ENCODE measurements at regions not wholly inside any gene's neighbourhood (a gene's known extent, or its start where the extent isn't known, plus 50 kb on each side); places are given as distances from the start of the nearest gene placed in this dataset.

DNA sequence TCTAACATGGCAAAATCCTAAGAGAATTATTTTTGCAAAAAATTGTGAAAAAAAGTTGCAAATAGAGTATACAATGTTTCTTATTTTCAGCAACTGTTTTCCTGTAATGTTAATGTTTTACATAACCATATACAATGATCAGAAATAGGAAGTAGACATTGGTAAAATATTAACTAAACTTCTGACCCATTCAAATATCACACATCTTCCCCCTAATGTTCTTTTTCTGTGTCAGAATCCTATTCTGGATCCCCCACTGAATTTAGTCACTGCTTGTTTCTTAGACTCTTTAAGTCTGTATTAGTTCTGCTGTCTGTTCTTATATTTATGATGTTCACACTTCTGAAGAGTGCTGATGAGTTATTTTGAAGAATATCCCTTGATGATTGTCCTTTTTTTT is 62.0 kb downstream of the HFE start:
- Histone ChIP-seq H3K36me3 (replicated peaks in 1 of 2; ENCODE audit: control insufficient read depth in 1 of 2, insufficient read depth in 2 of 2, low read length in 1 of 2) (no peaks in the 10 kb centered on the region), H3K79me2 (ENCODE audit: insufficient read depth) (no peaks in the 10 kb centered on the region), H3F3A (replicated peaks; ENCODE audit: insufficient read depth) (peaks cover 14% of the 10 kb centered on the region), H3K4me1 (ENCODE audit: control insufficient read depth in 1 of 2, insufficient read depth in 2 of 2, low read depth in 1 of 2, low read length in 1 of 2) (no peaks in the 10 kb centered on the region), H3K27me3 (ENCODE audit: insufficient read depth) (no peaks in the 10 kb centered on the region), H3K9ac (no peak overlapping the region), H3K4me3 (ENCODE audit: low read depth in 2 of 2, low read length in 1 of 2) (no peak overlapping the region), H3K9me2 (no peaks in the 10 kb centered on the region), H3K9me3 (no peaks in the 10 kb centered on the region), H4K20me1 (ENCODE audit: insufficient read depth) (no peaks in the 10 kb centered on the region), H3K27ac (ENCODE audit: low read depth in 2 of 2, low read length in 1 of 2) (no peak overlapping the region), H3K4me2 (no peak overlapping the region), H2AFZ (ENCODE audit: low read depth) (no peak overlapping the region)
- TF ChIP-seq, protein P1, sequence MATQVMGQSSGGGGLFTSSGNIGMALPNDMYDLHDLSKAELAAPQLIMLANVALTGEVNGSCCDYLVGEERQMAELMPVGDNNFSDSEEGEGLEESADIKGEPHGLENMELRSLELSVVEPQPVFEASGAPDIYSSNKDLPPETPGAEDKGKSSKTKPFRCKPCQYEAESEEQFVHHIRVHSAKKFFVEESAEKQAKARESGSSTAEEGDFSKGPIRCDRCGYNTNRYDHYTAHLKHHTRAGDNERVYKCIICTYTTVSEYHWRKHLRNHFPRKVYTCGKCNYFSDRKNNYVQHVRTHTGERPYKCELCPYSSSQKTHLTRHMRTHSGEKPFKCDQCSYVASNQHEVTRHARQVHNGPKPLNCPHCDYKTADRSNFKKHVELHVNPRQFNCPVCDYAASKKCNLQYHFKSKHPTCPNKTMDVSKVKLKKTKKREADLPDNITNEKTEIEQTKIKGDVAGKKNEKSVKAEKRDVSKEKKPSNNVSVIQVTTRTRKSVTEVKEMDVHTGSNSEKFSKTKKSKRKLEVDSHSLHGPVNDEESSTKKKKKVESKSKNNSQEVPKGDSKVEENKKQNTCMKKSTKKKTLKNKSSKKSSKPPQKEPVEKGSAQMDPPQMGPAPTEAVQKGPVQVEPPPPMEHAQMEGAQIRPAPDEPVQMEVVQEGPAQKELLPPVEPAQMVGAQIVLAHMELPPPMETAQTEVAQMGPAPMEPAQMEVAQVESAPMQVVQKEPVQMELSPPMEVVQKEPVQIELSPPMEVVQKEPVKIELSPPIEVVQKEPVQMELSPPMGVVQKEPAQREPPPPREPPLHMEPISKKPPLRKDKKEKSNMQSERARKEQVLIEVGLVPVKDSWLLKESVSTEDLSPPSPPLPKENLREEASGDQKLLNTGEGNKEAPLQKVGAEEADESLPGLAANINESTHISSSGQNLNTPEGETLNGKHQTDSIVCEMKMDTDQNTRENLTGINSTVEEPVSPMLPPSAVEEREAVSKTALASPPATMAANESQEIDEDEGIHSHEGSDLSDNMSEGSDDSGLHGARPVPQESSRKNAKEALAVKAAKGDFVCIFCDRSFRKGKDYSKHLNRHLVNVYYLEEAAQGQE (IDR thresholded peaks at IDR 0.05; ENCODE audit: low read depth, low read length), result no peak
- TF ChIP-seq TEAD4 (IDR thresholded peaks at IDR 0.05; ENCODE audit: borderline replicate concordance, insufficient read depth) (no peak), ELF1 (IDR thresholded peaks at IDR 0.05) (no peak), CHD2 (IDR thresholded peaks at IDR 0.05; ENCODE audit: low read length, partially characterized antibody) (no peak), FOXM1 (IDR thresholded peaks at IDR 0.05; ENCODE audit: low read depth) (no peak), YY1 (IDR thresholded peaks at IDR 0.05; ENCODE audit: low read depth) (no peak), RAD21 (IDR thresholded peaks at IDR 0.05; ENCODE audit: low read length) (no peak), MXI1 (IDR thresholded peaks at IDR 0.05; ENCODE audit: low read depth, low read length) (no peak)
- TF ChIP-seq, protein P2, sequence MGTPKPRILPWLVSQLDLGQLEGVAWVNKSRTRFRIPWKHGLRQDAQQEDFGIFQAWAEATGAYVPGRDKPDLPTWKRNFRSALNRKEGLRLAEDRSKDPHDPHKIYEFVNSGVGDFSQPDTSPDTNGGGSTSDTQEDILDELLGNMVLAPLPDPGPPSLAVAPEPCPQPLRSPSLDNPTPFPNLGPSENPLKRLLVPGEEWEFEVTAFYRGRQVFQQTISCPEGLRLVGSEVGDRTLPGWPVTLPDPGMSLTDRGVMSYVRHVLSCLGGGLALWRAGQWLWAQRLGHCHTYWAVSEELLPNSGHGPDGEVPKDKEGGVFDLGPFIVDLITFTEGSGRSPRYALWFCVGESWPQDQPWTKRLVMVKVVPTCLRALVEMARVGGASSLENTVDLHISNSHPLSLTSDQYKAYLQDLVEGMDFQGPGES (IDR thresholded peaks at IDR 0.05; ENCODE audit: low read depth, low read length), result no peak
- TF ChIP-seq, protein P3, sequence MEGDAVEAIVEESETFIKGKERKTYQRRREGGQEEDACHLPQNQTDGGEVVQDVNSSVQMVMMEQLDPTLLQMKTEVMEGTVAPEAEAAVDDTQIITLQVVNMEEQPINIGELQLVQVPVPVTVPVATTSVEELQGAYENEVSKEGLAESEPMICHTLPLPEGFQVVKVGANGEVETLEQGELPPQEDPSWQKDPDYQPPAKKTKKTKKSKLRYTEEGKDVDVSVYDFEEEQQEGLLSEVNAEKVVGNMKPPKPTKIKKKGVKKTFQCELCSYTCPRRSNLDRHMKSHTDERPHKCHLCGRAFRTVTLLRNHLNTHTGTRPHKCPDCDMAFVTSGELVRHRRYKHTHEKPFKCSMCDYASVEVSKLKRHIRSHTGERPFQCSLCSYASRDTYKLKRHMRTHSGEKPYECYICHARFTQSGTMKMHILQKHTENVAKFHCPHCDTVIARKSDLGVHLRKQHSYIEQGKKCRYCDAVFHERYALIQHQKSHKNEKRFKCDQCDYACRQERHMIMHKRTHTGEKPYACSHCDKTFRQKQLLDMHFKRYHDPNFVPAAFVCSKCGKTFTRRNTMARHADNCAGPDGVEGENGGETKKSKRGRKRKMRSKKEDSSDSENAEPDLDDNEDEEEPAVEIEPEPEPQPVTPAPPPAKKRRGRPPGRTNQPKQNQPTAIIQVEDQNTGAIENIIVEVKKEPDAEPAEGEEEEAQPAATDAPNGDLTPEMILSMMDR (IDR thresholded peaks at IDR 0.05), result no peak
- TF ChIP-seq, protein P4, sequence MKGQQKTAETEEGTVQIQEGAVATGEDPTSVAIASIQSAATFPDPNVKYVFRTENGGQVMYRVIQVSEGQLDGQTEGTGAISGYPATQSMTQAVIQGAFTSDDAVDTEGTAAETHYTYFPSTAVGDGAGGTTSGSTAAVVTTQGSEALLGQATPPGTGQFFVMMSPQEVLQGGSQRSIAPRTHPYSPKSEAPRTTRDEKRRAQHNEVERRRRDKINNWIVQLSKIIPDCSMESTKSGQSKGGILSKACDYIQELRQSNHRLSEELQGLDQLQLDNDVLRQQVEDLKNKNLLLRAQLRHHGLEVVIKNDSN (IDR thresholded peaks at IDR 0.05; ENCODE audit: borderline replicate concordance, low read depth), result no peak
- CTCF ChIA-PET, result no interaction called here
- DNase-seq, result no peak
- POLR2A ChIA-PET, result no interaction called here

Measured in SK-N-SH (cell line).